H1 (cell line): ENCODE measurements at regions not wholly inside any gene's neighbourhood (a gene's known extent, or its start where the extent isn't known, plus 50 kb on each side); places are given as distances from the start of the nearest gene placed in this dataset.

Experiments used
- TEAD4 ChIP-seq: IDR thresholded peaks from 2 replicates; pipeline ENCODE4 v1.6.1; 2012; ENCODE audit warnings: low read depth, low read length, inconsistent platforms, mixed read lengths
- YY1 ChIP-seq: IDR thresholded peaks from 2 replicates; pipeline ENCODE4 v1.6.1; 2011; ENCODE audit warnings: low read depth, mild to moderate bottlenecking, low read length

DNA sequence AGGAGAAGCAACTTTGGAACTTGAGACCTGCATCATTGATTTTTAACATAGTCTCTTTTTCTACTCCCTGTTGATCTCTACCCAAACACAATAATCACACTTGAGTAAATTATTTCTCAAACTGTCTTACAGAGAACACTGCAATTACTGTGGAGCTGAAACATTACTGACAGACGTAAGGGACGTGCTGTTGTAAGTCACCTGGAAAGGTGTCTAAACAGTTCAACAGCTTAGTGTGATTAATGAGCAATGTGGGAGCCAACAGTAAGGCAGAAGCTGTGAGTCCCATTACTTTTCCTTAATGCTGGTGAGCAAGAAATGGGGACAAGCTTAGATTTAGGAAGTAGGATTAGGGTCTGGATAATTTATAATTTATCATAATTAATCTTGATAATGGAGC, 265.7 kb downstream of the DLEU7 start (continued):
- TF ChIP-seq TEAD4 (no peak), YY1 (no peak)
